GM21390 (cell line): ENCODE measurements at regions not wholly inside any gene's neighbourhood (a gene's known extent, or its start where the extent isn't known, plus 50 kb on each side); places are given as distances from the start of the nearest gene placed in this dataset.

Source experiments
- ATAC-seq: cut with Tn5 transposase; IDR thresholded peaks from one replicate; pipeline ENCODE4 v1.9.1; 2021; ENCODE audit not compliant: unreplicated experiment

DNA sequence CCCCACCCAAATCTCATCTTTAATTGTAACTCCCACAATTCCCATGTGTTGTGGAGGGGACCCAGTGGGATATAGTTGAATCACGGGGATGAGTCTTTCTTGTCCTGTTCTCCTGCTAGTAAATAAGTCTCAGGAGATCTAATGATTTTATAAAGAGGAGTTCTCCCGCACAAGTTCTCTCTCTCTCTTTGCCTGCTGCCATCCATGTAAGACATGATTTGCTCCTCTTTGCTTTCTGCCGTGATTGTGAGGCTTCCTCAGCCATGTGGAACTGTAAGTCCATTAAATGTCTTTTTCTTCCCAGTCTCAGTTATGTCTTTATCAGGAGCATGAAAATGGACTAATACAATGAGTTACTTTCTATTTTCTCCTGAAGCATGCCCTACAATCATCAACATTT is 1158.5 kb downstream of the CDH18 start:
- no peak for ATAC-seq

DNA sequence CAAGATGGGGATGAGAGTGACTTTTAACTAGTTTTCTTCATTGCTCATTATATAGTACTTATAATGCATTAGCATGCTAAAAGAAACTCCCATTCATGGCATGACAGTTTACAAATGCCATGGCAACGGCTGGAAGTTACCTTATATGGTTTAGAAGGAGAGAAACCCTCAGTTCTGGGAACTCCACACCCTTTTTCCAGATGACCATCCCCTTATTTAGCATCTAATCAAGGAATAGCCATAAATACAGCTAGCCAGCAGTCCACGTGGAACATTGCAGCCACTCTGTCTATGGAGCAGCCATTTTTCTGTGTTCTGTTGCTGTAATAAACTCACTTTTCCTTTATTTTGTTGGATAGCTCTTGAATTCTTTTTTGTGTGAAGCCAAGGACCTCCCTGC is 1137.8 kb downstream of the CDH18 start:
- no peak for ATAC-seq

- ATAC-seq: no peak
Observed at GRCh38 chr5:18872978-18873377, 1115.0 kb downstream of the CDH18 start.

GRCh38 chr5:18876565-18876964 is 1111.4 kb downstream of the CDH18 start:
- no peak for ATAC-seq

DNA sequence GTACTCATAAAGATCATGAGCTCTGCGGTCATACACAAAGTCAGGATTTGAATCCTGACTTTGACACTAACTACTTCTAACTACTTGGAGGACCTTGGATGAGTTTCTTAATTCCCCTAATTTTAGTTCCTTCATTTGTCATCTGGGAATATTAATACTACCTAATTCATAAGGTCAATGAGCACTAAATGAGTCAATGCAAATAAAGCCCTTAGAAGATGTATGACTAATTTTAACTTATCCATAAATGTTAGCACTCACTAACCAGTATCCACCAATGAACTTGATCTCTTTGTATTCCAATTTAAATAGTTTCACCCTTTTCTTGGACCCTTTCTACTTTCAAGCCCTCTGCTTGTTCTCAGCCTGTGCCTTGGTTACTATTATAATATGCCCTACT is 1106.4 kb downstream of the CDH18 start:
- ATAC-seq: no peak

DNA sequence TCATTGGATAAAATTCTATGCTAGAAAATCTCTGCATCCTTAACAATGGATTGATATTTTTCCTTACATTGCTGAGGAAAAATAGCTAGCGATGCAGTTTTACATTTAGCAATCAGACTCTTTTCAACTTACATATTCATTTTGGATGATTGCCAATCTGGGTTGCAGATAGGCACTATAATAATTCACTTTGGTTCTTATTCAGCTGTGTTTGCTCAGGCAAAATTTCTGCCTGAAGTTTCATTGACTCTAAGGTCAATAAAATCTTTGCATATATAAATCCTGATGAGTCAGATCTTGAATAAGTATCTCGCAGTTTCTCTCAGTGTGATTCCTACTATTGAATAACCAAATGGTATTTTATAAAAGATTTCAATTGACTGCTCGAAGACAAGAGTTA is 1105.8 kb downstream of the CDH18 start:
- ATAC-seq: no peak

GRCh38 chr5:18888821-18889220 is 1099.2 kb downstream of the CDH18 start:
- ATAC-seq: no peak

DNA sequence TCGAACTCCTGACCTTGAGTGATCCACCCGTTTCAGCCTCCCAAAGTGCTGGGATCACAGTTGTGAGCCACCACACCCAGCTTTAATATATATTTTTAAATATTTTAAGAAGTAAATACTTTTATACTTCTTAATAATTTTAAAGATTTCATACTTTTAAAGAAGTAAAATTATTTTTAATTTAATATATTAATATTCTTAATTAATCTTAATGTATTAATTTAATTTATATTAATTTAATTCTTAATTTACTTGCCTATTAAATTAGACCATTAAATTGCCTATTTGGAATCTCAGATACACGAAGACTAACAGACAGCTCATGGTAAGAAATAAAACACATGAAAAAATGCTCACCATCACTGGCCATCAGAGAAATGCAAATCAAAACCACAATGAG is 1087.4 kb downstream of the CDH18 start:
- ATAC-seq: no peak

GRCh38 chr5:18920966-18921365 is 1067.0 kb downstream of the CDH18 start:
- no peak for ATAC-seq

DNA sequence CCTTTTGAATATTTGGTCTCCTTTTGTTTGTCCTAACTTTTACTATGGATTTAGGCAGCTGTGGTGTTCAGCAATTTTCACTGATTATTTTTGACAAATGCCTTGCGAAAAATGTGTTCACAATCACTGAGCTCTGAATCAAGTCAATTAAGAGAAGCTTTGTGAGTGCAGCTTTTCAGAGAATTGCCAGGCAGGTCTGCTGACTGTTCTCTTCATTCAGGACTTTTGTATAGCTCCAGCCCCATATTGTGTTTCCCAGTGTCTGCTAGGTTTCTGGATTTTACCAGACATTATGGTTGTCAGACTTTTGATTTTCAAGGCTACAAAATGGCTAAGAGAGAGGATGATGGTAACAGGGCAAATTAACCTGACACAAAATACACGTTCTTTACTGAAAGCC is 1055.9 kb downstream of the CDH18 start:
- ATAC-seq: no peak

- ATAC-seq: no peak
Observed at GRCh38 chr5:18944771-18945170, 1043.2 kb downstream of the CDH18 start.

DNA sequence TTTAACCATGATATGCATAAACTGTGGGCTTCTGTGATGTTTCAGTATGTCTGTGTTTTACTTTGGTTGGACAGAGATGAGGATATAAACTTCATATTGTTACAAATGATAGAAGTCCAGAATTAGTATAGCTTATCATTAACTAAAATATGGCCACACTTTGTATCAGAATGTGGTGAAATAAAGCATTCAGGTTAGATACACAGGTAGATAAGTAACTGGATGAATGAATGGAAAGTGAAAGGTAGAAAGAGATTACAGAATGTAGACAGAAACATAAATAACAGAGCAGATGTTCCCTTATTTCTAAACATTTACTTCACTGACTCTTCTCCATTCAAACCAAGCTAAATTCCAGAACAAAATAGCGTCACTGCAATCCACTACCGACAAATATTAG is 1033.8 kb downstream of the CDH18 start:
- ATAC-seq: no peak

- ATAC-seq: no peak
Observed at GRCh38 chr5:18959535-18959934, 1028.5 kb downstream of the CDH18 start.

DNA sequence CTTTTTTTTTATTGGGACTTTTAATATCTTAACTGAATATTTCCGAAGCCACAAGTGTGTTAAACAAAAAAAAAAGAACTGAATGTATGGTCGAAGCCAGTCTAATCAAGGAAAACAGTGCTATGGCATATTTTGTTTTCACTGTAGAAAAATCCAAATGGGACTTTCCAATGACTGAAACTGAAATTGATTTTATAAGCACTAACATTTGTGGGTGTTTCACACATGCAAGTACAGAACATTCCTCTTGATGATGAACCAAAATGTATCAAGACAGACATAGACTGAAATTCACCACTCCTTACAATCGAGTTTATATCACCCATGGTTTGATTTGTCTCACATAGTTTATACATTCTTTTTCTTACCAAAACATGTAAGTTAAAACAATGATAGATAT is 1026.8 kb downstream of the CDH18 start:
- no peak for ATAC-seq

GRCh38 chr5:18965893-18966292 is 1022.1 kb downstream of the CDH18 start:
- ATAC-seq: no peak

- ATAC-seq: no peak
Observed at GRCh38 chr5:18967637-18968036, 1020.4 kb downstream of the CDH18 start.

DNA sequence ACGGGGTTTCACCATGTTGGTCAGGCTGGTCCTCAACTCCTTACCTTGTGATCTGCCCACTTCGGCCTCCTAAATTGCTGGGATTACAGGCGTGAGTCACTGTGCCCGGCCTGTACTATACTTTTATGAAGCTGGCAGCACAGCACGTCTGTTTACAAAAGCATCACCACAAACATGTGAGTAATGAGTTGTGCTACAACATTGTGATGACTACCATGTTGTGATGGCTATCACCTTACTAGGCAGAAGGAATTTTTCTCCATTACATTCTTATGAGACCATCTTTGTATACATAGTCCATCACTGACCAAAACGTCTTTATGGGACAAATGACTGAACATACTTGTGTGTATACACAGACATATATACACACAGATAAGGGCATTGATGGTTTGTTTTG is 1019.0 kb downstream of the CDH18 start:
- ATAC-seq: no peak

DNA sequence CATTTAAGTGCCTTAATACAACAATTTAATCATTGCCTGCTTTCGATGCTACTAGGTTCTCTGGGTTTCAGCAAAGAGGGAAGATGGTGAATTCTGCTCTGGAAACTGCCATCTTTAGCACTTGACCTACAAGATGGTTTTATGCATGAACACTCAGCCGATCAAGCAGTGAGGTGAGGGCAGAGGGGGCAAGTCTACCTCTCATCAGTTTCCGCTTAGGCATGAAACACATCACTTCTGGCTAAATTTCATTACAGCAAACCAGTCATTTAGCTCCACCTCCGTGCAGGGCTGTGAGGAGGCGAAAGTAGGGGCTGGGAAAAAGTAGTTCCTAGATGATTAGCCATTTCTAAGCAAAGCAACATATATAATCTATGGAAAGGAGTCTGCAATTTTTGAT is 1018.0 kb downstream of the CDH18 start:
- no peak for ATAC-seq

- no peak for ATAC-seq
Observed at GRCh38 chr5:18972177-18972576, 1015.8 kb downstream of the CDH18 start.

- no peak for ATAC-seq
Observed at GRCh38 chr5:18975624-18976023, 1012.4 kb downstream of the CDH18 start.

- ATAC-seq: no peak
Observed at GRCh38 chr5:18977880-18978279, 1010.1 kb downstream of the CDH18 start.

GRCh38 chr5:18984559-18985080 is 1003.4 kb downstream of the CDH18 start:
- ATAC-seq: no peak

DNA sequence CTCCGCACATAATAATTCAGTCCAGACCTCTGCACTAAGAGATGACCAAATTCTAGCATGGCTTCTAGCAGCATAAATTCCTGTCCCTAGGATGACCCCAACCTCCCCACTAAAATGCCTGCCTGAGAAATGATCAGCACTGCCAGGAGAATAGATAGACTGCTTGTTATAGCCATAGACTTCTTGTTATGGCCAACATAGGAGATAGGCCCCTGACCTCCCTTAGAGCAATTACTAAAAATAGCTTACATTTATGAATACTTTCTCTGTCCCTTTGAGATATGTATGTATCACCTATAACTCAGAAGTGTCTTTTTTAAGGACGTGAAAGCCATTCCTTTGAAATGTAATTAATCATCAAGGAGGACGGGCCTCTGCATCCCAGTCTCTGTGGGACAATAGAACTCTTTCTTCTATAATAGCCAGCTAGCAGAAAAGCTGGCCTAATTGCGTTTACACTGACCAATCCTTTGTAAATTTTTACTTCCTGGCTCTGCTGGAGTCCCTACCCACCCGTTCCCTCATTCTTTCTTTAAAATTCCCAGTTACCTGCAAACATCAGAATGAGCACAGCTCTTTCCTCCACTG is 1002.7 kb downstream of the CDH18 start:
- no peak for ATAC-seq
